Esophagus muscularis mucosa (tissue), 4 donors: ENCODE measurements at regions not wholly inside any gene's neighbourhood (a gene's known extent, or its start where the extent isn't known, plus 50 kb on each side); places are given as distances from the start of the nearest gene placed in this dataset.
"Not testable (repeated sequence)": the region's sequence is repeated elsewhere in the genome, so short reads cannot be mapped to it uniquely, and the experiment has no call there.

ENCODE experiments used
- DNase-seq: peaks from one replicate; pipeline ENCODE4 v3.0.0-alpha.2; 2017; ENCODE audit errors: extremely low spot score
- H3K27ac ChIP-seq, 4 donors: fragments of 200-600 bp; sonication (generic); replicated peaks in 1 of 4; 1 replicate in 3 of 4; 2 replicates in 1 of 4; pipeline ENCODE4 v1.5.1; 2016 to 2019; ENCODE audit warnings: mild to moderate bottlenecking in 1 of 4
- H3K27me3 ChIP-seq, 4 donors: fragments of 200-600 bp; sonication (generic); one replicate each; pipeline versions ENCODE4 v1.5.1 to v1.6.0; 2016 to 2019
- H3K36me3 ChIP-seq, 4 donors: fragments of 200-600 bp; sonication (generic); one replicate each; pipeline ENCODE4 v1.5.1; 2016 to 2019
- H3K4me1 ChIP-seq, 4 donors: fragments of 200-600 bp; sonication (generic); one replicate each; pipeline ENCODE4 v1.5.1; 2016 to 2019
- H3K4me3 ChIP-seq, 4 donors: fragments of 200-600 bp; sonication (generic); 1 replicate in 2 of 4; 2 replicates in 2 of 4; pipeline ENCODE4 v1.5.1; 2016 to 2019; ENCODE audit warnings: mild to moderate bottlenecking in 4 of 4, moderate library complexity in 1 of 4
- H3K9me3 ChIP-seq, 4 donors: fragments of 200-600 bp; sonication (generic); 1 replicate in 3 of 4; 2 replicates in 1 of 4; pipeline ENCODE4 v1.5.1; 2016 to 2019
- CTCF ChIP-seq, 3 experiments: fragments of 200-600 bp in 2 of 3; fragments of 450-650 bp in 1 of 3; sonication (generic) in 2 of 3; IDR thresholded peaks; one replicate each; pipeline ENCODE4 v1.5.1; 2017 to 2019; ENCODE audit warnings: antibody characterized with exemption in 3 of 3, mild to moderate bottlenecking in 2 of 3, moderate library complexity in 1 of 3
- EP300 ChIP-seq: sonication (generic); formaldehyde crosslinking; IDR thresholded peaks from one replicate; pipeline ENCODE4 v1.6.1; 2017; ENCODE audit warnings: antibody characterized with exemption
- POLR2A ChIP-seq: fragments of 450-650 bp; IDR thresholded peaks from one replicate; pipeline ENCODE4 v1.6.1; 2017; ENCODE audit warnings: antibody characterized with exemption, moderate library complexity, mild to moderate bottlenecking, low read depth
- POLR2AphosphoS5 ChIP-seq, 2 donors: sonication (generic); formaldehyde crosslinking; IDR thresholded peaks; one replicate each; pipeline ENCODE4 v1.6.1; 2017; ENCODE audit warnings: antibody characterized with exemption in 2 of 2
- WGBS: methylation state at CpG from one replicate; pipeline ENCODE4 v1.1.5; 2018; 5-methylcytosine and 5-hydroxymethylcytosine counted together
- intact Hi-C: fragments of 100-400 bp; cut with DNase I; formaldehyde crosslinking; loops from one replicate; pipeline ENCODE4 v1.15.1; 2023

- no peaks in the 10 kb centered on the region for H3K36me3 ChIP-seq
- no peak for DNase-seq
- no peaks in the 10 kb centered on the region for H3K9me3 ChIP-seq
- WGBS: 83% methylated on average over 7 of the region's 7 CpGs
- no peaks in the 10 kb centered on the region for H3K4me1 ChIP-seq
- H3K4me3 ChIP-seq: no peak overlapping the region
- intact Hi-C loops: no loop called here
- no peak overlapping the region for H3K27ac ChIP-seq
- no peak for TF ChIP-seq POLR2AphosphoS5 (IDR thresholded peaks at IDR 0.05)
- no peak for TF ChIP-seq CTCF (IDR thresholded peaks at IDR 0.05)
- H3K27me3 ChIP-seq: no peaks in the 10 kb centered on the region
Measured at GRCh38 chr21:34227386-34227852, 136.4 kb upstream of the KCNE2 start.

- Histone ChIP-seq H3K27me3 (no peaks in the 10 kb centered on the region), H3K4me3 (no peak overlapping the region), H3K36me3 (no peaks in the 10 kb centered on the region), H3K4me1 (no peaks in the 10 kb centered on the region), H3K27ac (no peak overlapping the region), H3K9me3 (no peaks in the 10 kb centered on the region)
- DNase-seq: no peak
- TF ChIP-seq CTCF (IDR thresholded peaks at IDR 0.05) (no peak), POLR2A (no peak), POLR2AphosphoS5 (IDR thresholded peaks at IDR 0.05) (no peak), EP300 (no peak)
- intact Hi-C loops: no loop called here
- WGBS: 92% methylated on average over 4 of the region's 4 CpGs
Measured at GRCh38 chr21:34228792-34229191, 135.0 kb upstream of the KCNE2 start.

- Histone ChIP-seq H3K4me1 (no peaks in the 10 kb centered on the region), H3K9me3 (no peaks in the 10 kb centered on the region), H3K27ac (no peak overlapping the region), H3K36me3 (no peaks in the 10 kb centered on the region), H3K27me3 (no peaks in the 10 kb centered on the region), H3K4me3 (no peak overlapping the region)
- WGBS: 87% methylated on average over 4 of the region's 4 CpGs
- no peak for DNase-seq
- intact Hi-C loops: no loop called here
- no peak for TF ChIP-seq POLR2A
- TF ChIP-seq EP300: no peak
- TF ChIP-seq POLR2AphosphoS5 (IDR thresholded peaks at IDR 0.05): no peak
- TF ChIP-seq CTCF (IDR thresholded peaks at IDR 0.05): no peak
Measured at GRCh38 chr21:34229353-34229752, 134.5 kb upstream of the KCNE2 start.

- H3K9me3 ChIP-seq, H3K27me3 ChIP-seq, H3K36me3 ChIP-seq, H3K4me3 ChIP-seq, H3K4me1 ChIP-seq, H3K27ac ChIP-seq, intact Hi-C loops, DNase-seq: not testable (repeated sequence)
- 86% methylated on average over 6 of the region's 6 CpGs for WGBS
Measured at GRCh38 chr21:34233741-34234140, 130.1 kb upstream of the KCNE2 start.

- no peak for DNase-seq
- 52% methylated on average over 1 of the region's 1 CpG for WGBS
- Histone ChIP-seq H3K4me1 (no peaks in the 10 kb centered on the region), H3K36me3 (no peaks in the 10 kb centered on the region), H3K27ac (no peak overlapping the region), H3K27me3 (no peaks in the 10 kb centered on the region), H3K4me3 (no peak overlapping the region), H3K9me3 (no peaks in the 10 kb centered on the region)
- intact Hi-C loops: no loop called here
- no peak for TF ChIP-seq POLR2AphosphoS5 (IDR thresholded peaks at IDR 0.05)
- no peak for TF ChIP-seq POLR2A
- TF ChIP-seq EP300: no peak
- TF ChIP-seq CTCF (IDR thresholded peaks at IDR 0.05): no peak
Measured at GRCh38 chr21:34235514-34235913, 128.3 kb upstream of the KCNE2 start.
